ENCODE measurements at regions not wholly inside any gene's neighbourhood (a gene's known extent, or its start where the extent isn't known, plus 50 kb on each side); places are given as distances from the start of the nearest gene placed in this dataset.
"Not testable (repeated sequence)": the region's sequence is repeated elsewhere in the genome, so short reads cannot be mapped to it uniquely, and the experiment has no call there.

- not testable (repeated sequence) for DNase-seq (ENCODE audit: low read depth in 3 of 3)
Measured at GRCh38 chr3:75840160-75840559, 54.8 kb upstream of the ZNF717 start.

- not testable (repeated sequence) for DNase-seq (ENCODE audit: low read depth in 3 of 3)
Measured at GRCh38 chr3:75850301-75851008, 65.1 kb upstream of the ZNF717 start.

DNA sequence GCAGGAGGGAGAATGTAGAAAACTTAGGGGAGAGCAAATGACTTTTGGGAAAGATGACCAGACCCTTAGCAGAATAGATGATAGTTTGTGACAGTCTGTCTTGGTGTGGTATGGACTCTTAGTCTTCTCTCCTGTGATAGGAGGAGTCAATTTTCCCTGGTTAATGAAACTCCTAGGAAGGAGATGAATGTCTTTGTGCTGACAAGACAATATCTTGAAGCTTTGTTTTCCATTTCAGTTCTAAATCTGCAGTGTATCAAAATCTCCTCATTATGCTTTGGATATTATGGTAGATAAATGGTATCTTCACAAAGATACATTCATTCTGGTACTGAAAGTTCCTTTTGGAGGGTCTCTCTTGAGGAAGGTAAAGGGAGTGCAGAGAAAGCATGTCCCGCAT is 77.8 kb upstream of the ZNF717 start:
- no peak for DNase-seq (ENCODE audit: low read depth in 3 of 3)

- DNase-seq (ENCODE audit: low read depth in 3 of 3): no peak
Measured at GRCh38 chr3:75863878-75864277, 78.5 kb upstream of the ZNF717 start.

DNA sequence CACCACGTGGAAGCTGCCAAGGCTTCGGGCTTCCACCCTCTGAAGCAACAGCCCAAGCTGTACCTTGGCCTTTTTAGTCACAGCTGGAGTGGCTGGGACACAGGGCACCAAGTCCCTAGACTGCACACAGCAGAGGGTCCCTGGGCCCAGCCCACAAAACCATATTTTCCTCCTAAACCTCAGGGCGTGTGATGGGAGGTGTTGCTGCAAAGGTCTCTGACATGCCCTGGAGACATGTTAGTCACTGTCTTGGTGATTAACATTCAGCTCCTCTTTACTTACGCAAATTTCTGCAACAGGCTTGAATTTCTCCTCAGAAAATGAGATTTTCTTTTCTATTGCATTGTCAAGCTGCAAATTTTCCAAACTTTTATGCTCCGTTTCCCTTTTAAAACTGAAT is 98.4 kb upstream of the ZNF717 start:
- not testable (repeated sequence) for DNase-seq (ENCODE audit: low read depth in 3 of 3)

DNA sequence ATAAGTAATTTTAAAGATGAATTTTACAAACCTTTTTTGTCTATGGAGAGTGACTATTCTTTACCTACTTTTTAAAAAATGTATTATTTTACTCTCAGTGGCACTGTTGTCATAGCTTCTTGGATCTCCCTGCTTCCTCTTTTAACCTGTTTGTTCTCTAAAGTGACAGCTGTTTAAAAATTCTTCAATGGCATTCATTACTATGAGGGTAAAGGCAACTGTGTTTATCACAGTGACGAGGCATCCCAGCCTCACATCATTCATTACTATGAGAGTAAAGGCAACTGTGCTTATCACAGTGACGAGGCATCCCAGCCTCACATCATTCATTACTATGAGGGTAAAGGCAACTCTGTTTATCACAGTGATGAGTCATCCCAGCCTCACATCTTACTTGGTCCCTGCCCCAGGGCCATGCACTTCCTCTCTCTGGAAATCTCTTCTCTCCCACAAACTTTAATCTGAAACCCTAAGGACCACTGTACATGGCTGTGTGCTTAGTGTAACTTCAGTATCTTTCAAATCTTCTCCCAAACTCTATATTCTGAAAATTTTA is 101.7 kb upstream of the ZNF717 start:
- no peak for DNase-seq (ENCODE audit: low read depth in 3 of 3)

- DNase-seq (ENCODE audit: low read depth in 3 of 3): no peak
Measured at GRCh38 chr3:75894234-75894633, 108.9 kb upstream of the ZNF717 start.

DNA sequence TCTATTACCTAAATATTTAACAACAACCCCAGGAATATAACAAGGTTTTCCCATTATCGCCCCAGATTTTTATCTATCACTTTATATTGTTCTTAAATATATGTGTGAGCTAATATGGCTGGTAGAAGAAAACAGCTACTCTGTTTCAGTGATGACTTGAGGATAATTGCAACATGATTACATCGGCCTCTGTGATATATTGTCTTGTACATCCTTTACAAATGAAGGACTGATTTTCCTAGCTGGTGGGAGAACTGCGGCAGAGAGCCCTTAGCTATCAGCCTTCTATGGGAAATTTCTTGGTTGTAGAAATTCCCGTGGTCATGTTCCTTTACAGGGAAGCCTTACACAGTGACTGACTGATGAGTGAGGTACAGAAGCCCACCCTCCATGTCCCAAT is 110.9 kb upstream of the ZNF717 start:
- no peak for DNase-seq (ENCODE audit: low read depth in 3 of 3)

DNA sequence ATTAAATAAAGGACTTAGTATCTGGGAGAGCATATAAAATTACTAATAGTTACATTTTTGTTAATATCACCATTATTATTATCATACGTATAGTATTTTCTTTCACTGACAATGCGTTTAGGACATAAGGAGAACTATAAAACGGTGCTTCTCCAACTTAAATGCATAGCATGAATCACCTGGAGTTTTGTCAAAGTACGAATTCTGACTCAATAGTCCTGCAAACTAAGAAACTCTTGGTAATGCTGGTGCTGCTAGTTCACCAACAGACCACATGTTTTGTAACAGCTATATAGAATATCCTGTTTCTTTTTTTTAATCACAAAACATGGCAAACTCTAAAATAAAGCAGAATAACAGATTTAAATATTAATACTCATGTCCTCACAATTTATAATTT is 116.1 kb upstream of the ZNF717 start:
- not testable (repeated sequence) for DNase-seq (ENCODE audit: low read depth in 3 of 3)

DNA sequence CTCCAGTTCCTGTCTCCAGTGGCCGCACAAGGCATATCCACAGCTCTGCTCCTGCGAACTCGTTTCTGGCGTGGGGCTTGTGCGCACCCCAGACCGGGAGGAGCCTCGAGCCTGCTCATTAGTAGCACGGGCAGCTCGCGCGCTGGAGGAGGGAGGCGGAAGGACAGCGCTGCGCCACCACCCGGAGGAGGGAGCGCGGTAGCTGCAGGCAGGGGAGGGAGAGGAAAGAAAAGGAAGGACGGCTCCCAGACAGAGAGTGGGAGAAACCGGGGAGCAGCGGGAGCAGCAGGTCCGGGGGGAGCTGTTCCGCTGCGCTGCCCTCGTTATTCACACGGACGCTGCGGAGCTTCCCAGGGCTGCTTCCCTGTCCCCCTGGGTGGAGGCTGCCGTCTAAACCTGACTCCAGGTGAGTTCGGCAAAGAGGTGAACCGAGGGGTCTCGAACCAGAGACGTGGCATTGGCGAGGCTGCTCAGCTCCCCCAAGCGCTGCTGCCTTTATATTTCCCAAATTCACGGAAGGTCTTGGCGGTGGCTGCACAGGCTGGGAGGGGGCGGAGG is 121.3 kb upstream of the ZNF717 start:
- DNase-seq (ENCODE audit: low read depth in 3 of 3): no peak

GRCh38 chr3:75913800-75914350 is 128.5 kb upstream of the ZNF717 start:
- no peak for DNase-seq (ENCODE audit: low read depth in 3 of 3)

GRCh38 chr3:75914741-75915140 is 129.4 kb upstream of the ZNF717 start:
- DNase-seq (ENCODE audit: low read depth in 3 of 3): not testable (repeated sequence)

GRCh38 chr3:75938921-75939320 is 153.6 kb upstream of the ZNF717 start:
- DNase-seq (ENCODE audit: low read depth in 3 of 3): no peak

GRCh38 chr3:75951941-75952340 is 166.6 kb upstream of the ZNF717 start:
- no peak for DNase-seq (ENCODE audit: low read depth in 3 of 3)

GRCh38 chr3:75960031-75960430 is 174.7 kb upstream of the ZNF717 start:
- not testable (repeated sequence) for DNase-seq (ENCODE audit: low read depth in 3 of 3)

DNA sequence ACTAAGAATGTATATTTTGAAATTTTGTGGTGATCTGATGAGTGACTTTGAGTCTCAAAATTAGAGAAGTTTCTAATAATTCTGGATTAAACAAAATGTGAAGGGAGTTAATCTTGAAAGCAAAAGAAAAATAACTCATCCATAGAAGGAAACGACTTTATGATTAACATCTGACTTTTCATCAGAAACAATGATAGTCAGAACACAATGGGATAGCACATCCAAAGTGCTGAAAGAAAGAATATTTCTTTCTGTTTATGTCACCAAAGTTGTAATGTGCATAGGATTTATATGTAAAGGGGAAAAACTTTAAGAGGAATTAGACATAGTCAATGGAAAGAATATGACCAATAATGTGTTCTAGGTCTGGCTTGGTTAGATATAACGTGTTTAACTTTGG is 176.7 kb upstream of the ZNF717 start:
- DNase-seq (ENCODE audit: low read depth in 3 of 3): not testable (repeated sequence)

DNA sequence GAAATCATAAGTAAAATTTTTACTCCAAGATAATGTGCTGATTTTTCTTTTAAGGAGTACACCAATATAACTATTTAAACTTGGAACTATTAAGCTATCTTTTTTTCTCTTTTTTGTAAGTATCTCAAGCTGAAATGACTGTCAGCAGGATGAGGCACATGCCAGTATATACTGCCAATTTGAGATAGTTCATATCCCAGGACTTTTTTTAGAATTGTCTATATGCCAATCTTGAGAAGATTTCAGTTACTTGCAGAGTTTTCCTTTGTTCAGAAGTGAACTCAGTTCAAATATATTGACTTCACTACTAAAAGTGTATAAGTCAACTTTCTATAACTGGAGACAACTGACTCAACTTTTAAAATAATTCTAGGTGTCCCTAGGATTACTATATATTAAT is 181.7 kb upstream of the ZNF717 start:
- no peak for DNase-seq (ENCODE audit: low read depth in 3 of 3)

- no peak for DNase-seq (ENCODE audit: low read depth in 3 of 3)
Measured at GRCh38 chr3:75978686-75979085, 193.3 kb upstream of the ZNF717 start.

DNA sequence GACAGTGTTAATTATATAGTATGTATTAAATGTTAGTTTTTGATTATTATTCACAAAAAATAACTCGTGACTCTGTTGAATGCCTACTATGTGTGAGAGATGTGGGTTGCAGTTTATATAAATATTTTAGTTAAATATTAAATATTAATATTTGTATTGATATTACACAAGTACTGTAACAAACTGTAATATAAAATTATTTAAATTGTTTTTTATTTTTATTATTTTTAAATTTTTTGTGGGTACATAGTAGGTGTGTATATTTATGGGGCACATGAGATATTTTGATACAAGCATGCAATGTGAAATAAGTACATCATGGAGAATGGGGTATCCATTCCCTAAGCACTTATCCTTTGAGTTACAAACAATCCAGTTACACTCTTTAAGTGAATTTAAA is 196.1 kb upstream of the ZNF717 start:
- no peak for DNase-seq (ENCODE audit: low read depth in 3 of 3)

GRCh38 chr3:75982151-75982550 is 196.8 kb upstream of the ZNF717 start:
- DNase-seq (ENCODE audit: low read depth in 3 of 3): no peak

DNA sequence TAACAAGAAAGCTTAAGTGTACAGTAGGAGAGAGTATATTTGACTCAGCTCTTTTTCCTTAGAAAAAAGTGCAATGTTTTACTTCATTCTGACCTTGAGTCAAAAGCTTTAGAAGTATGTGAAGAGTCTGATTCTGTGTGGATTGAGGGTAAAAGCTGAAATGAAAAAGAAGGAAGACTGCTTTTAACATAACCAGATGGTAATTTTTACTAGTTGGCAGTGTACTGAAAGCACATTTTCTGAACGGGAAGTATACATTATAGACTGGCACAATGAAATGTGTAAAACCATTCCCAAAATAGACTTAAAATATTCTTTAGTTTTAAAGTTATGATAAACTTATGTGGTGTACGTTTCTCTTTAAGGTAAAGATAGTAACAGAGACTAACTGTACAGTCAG is 197.8 kb upstream of the ZNF717 start:
- DNase-seq (ENCODE audit: low read depth in 3 of 3): no peak

DNA sequence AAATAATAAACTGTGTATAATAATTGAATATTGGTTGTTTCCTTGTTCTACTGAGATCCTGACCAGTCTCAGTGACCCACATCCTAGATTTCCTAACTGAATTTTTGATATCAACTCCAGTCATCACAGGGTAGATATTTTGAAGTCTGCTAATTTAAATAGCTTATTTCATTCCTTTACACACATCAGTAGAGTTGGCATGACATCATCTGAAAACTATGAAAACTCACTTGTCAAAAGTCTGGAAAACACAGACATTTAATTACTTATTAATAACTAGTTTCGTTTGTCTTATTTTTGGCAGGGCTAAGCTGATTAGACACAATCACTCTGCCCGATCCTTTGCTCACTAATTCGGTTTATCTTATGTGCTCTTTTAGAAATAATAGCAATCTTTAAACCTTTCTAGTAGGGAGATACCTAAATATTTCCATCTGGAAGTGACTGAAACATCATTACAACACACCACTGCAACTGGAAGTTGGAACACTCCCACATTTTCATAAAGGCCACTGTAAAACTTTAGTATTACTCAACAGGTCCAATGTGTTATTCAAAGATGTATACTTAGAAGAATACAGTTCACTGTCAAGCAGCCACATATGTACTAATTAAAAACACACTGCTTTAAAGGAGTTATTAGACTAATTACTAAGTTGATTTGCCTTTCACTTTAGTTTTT is 198.4 kb upstream of the ZNF717 start:
- no peak for DNase-seq (ENCODE audit: low read depth in 3 of 3)

DNA sequence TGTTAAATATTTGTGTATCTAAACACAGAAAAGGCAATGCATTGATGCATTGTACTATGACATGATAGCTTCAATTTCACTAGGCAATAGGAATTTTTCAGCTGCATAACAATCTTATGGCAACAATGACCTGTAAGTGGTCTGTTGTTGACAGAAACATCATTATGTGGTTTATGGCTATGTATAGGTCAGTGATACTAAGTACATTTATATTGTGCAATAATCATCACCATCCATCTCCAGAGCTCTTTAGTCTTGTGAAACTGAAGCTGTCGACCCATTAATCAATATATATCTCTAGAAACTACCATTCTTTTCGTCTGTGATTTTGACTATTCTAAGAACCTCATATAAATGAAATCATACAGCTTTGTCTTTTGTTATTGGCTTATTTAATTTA is 200.1 kb upstream of the ZNF717 start:
- DNase-seq (ENCODE audit: low read depth in 3 of 3): no peak
